Stomach (tissue), 8 donors: ENCODE measurements at regions not wholly inside any gene's neighbourhood (a gene's known extent, or its start where the extent isn't known, plus 50 kb on each side); places are given as distances from the start of the nearest gene placed in this dataset.

Source experiments
- DNase-seq, 2 donors: peaks; one replicate each; pipeline versions ENCODE4 v3.0.0 to v3.0.0-alpha.2; 2013 to 2019
- H3K27ac ChIP-seq, 5 donors: fragments of 200-600 bp in 4 of 5; sonication (generic) in 4 of 5; one replicate each; pipeline ENCODE4 v1.5.1; 2013 to 2019; ENCODE audit warnings: mild to moderate bottlenecking in 1 of 5, moderate library complexity in 1 of 5
- H3K27me3 ChIP-seq, 3 donors: fragments of 200-600 bp; sonication (generic); one replicate each; pipeline ENCODE4 v1.5.1; 2017 to 2019; ENCODE audit warnings: mixed run types in 1 of 3
- H3K36me3 ChIP-seq, 4 donors: fragments of 200-600 bp; sonication (generic); 1 replicate in 3 of 4; 2 replicates in 1 of 4; pipeline ENCODE4 v1.5.1; 2016 to 2019
- H3K4me1 ChIP-seq, 4 donors: fragments of 200-600 bp; sonication (generic); one replicate each; pipeline ENCODE4 v1.5.1; 2016 to 2019
- H3K4me3 ChIP-seq, 4 donors: fragments of 200-600 bp; sonication (generic) in 3 of 4; one replicate each; pipeline ENCODE4 v1.5.1; 2016 to 2019; ENCODE audit warnings: mild to moderate bottlenecking in 1 of 4
- H3K9me3 ChIP-seq, 4 donors: fragments of 200-600 bp; sonication (generic); one replicate each; pipeline ENCODE4 v1.5.1; 2016 to 2019
- EP300 ChIP-seq: sonication (generic); formaldehyde crosslinking; IDR thresholded peaks from one replicate; pipeline ENCODE4 v1.6.1; 2017; ENCODE audit warnings: antibody characterized with exemption
- POLR2A ChIP-seq, 4 donors: fragments of 450-650 bp; IDR thresholded peaks; one replicate each; pipeline ENCODE4 v1.6.1; 2016; ENCODE audit warnings: antibody characterized with exemption in 4 of 4, control low read depth in 2 of 4, mild to moderate bottlenecking in 1 of 4, moderate library complexity in 1 of 4
- POLR2AphosphoS5 ChIP-seq, 3 donors: sonication (generic); formaldehyde crosslinking; IDR thresholded peaks; one replicate each; pipeline ENCODE4 v1.6.1; 2016; ENCODE audit warnings: antibody characterized with exemption in 3 of 3
- WGBS, 5 donors: extraction: QIAGEN DNeasy Blood & Tissue Kit in 3 of 5; methylation state at CpG; one replicate each; pipeline versions ENCODE4 v1.1.5 to v1.1.7; 2013 to 2018; 5-methylcytosine and 5-hydroxymethylcytosine counted together
- intact Hi-C: fragments of 100-400 bp; cut with DNase I; formaldehyde crosslinking; loops from one replicate; pipeline ENCODE4 v1.15.1; 2023; ENCODE audit warnings: low total_unique reads
- TF ChIP-seq, protein P1 (sequence below), 7 experiments: fragments of 450-650 bp in 4 of 7; fragments of 200-600 bp in 3 of 7; sonication (generic) in 3 of 7; IDR thresholded peaks; one replicate each; pipeline ENCODE4 v1.5.1; 2016 to 2019; ENCODE audit warnings: antibody characterized with exemption in 7 of 7, control low read depth in 2 of 7, mild to moderate bottlenecking in 1 of 7
- donor health status: healthy with polysubstance abuse.
- donor health status: Bipolar disorder and iron deficiency.
- donor health status: healthy.

DNA sequence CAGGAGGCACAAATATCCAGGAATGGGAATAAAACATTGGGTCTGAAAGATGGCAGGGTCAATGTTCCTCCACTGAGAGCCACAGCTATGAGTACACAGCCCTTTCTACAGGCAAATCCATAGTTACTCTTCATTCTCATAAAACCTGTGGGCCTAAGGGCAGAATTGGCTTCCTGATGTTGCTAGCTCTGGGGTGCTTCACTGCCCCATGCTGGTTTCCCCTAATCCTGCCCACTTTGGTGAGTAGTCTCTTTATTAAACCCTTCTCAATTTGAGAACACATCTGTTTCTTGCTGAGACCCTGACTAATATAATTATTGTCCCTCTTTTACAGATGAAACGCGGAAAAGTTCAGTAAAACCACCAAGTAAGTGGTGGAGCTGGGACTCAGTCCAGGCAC, 66.3 kb upstream of the RAI14 start:
- Histone ChIP-seq H3K36me3 (no peaks in the 10 kb centered on the region), H3K4me1 (peaks cover 5 to 17% (median 10%) of the 10 kb centered on the region in 4 donors), H3K27ac (no peak overlapping the region), H3K27me3 (no peaks in the 10 kb centered on the region), H3K9me3 (no peaks in the 10 kb centered on the region), H3K4me3 (no peak overlapping the region)
- intact Hi-C loops: no loop called here
- 89 to 99% (median 95%) methylated on average over 2 of the region's 2 CpGs for WGBS, 5 donors
- no peak for DNase-seq
- TF ChIP-seq EP300 (no peak), POLR2A (IDR thresholded peaks at IDR 0.05) (no peak), POLR2AphosphoS5 (IDR thresholded peaks at IDR 0.05) (no peak)
- TF ChIP-seq, protein P1, sequence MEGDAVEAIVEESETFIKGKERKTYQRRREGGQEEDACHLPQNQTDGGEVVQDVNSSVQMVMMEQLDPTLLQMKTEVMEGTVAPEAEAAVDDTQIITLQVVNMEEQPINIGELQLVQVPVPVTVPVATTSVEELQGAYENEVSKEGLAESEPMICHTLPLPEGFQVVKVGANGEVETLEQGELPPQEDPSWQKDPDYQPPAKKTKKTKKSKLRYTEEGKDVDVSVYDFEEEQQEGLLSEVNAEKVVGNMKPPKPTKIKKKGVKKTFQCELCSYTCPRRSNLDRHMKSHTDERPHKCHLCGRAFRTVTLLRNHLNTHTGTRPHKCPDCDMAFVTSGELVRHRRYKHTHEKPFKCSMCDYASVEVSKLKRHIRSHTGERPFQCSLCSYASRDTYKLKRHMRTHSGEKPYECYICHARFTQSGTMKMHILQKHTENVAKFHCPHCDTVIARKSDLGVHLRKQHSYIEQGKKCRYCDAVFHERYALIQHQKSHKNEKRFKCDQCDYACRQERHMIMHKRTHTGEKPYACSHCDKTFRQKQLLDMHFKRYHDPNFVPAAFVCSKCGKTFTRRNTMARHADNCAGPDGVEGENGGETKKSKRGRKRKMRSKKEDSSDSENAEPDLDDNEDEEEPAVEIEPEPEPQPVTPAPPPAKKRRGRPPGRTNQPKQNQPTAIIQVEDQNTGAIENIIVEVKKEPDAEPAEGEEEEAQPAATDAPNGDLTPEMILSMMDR (IDR thresholded peaks at IDR 0.05): no peak

DNA sequence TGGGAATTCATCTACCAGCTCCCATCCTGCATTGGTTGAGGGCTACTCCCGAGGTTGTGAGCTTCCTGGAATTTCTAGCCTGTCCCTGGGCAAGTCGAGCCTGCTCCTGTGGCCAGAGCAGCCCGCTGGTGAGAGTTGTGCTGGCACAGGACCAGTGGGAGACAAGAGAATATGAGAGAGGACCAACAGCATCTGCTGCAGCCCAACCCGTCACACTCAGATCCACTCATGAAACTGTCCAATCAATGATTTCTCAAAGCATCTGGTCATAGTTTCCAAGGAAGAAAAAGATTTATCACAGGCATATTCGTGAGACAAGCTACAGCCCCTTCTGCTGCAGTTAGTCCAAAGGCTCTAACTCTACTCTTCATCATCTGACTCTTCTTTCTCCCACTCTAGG, 64.4 kb upstream of the RAI14 start:
- WGBS, 5 donors: 57 to 82% (median 79%) methylated on average over 5 of the region's 5 CpGs

DNA sequence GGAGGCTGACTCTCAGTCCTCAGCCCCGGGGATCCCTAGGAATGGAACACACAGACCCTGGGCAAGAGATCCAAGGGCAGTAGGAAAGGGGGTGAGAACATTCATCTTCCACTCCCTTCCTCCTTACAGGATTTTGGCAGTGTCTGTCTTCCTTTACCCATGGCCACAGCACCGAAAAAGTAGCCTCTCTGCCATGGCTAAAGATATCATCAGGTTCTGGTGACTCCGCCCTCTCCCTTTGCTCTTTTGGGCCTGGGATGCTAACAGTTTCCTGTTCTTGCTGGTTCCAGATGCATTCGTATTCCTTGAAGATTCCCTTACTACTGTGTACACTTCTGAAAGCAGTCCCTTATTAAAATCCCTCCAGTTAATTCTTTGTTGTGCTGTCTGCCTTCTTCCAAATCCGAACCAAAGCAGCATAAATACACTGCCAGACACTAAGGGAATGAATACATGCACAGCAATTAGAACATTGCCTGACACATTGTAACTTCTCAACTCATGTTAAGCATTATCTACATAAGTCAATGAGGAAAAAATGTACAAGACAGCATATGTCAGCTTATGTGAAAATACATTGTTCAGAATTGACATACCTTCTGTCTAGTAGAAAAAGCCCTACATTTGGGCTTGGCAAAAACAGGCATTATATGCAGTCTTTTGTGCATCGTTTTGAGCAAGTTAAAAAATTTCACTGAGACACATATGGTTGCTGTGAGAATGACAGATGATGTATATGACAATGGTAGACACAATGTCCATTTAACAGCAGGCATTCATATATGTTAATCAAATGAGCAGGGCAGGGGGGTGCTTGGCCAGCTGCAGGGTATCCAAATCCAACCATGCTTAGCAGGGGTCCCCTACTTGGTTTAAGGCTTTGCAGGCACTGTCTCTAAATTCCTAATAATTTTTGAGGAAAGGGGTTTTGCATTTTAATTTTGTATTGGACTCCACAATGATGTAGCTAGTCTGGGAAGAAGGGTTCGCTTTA, 58.8 kb upstream of the RAI14 start:
- Histone ChIP-seq H3K27ac (peak overlapping the region in 3 of 5 donors; percentile 5 to 50 (median 45)), H3K36me3 (no peaks in the 10 kb centered on the region), H3K27me3 (no peaks in the 10 kb centered on the region), H3K9me3 (no peaks in the 10 kb centered on the region), H3K4me3 (no peak overlapping the region), H3K4me1 (peaks cover 0 to 24% (median 13%) of the 10 kb centered on the region in 4 donors)
- no peak for DNase-seq
- 62 to 79% (median 69%) methylated on average over 7 of the region's 7 CpGs for WGBS, 5 donors
- TF ChIP-seq POLR2A (IDR thresholded peaks at IDR 0.05) (no peak), EP300 (no peak), POLR2AphosphoS5 (IDR thresholded peaks at IDR 0.05) (no peak)
- TF ChIP-seq, protein P1 (IDR thresholded peaks at IDR 0.05): no peak
- intact Hi-C loops: no loop called here

More for the DNA sequence above, 64.4 kb upstream of the RAI14 start:
- Histone ChIP-seq H3K36me3 (no peaks in the 10 kb centered on the region), H3K9me3 (no peaks in the 10 kb centered on the region), H3K4me1 (peaks cover 0 to 9% (median 0%) of the 10 kb centered on the region in 4 donors), H3K27ac (no peak overlapping the region), H3K4me3 (no peak overlapping the region), H3K27me3 (no peaks in the 10 kb centered on the region)
- DNase-seq: peak in 1 of 2 donors; percentile 32
- TF ChIP-seq EP300 (no peak), POLR2AphosphoS5 (IDR thresholded peaks at IDR 0.05) (no peak), POLR2A (IDR thresholded peaks at IDR 0.05) (no peak)
- TF ChIP-seq, protein P1 (IDR thresholded peaks at IDR 0.05): no peak
- intact Hi-C loops: no loop called here

DNA sequence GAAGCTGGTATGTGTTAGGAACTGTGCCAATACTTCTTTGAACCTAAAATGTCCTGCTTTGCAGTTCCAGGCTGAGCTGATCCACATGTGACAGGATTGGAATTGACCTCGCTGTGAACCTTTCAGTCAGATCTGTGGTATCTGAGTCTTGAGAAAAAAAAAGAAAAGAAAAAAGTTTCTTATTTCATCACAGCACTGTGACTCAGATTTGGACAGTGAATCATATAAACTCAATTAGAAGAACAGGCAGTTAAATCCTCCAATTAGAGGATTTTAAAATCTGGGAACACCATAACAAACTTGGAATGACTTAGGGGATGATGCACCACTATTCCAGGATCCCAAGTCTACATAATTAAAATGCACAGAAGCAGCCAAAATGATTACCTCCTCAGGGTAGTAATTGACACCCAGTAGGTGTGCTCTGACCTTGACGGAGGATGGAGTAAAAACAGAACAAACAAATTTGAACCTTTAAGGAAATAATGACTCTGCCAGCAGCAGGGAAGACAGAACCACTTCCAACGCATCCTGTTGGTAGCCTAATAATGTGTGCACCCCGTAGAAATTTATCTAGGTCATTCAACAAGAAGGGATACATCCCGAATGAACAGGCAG, 57.8 kb upstream of the RAI14 start:
- Histone ChIP-seq H3K9me3 (no peaks in the 10 kb centered on the region), H3K4me1 (peaks cover 0 to 24% (median 13%) of the 10 kb centered on the region in 4 donors), H3K27me3 (no peaks in the 10 kb centered on the region), H3K27ac (peak overlapping the region in 2 of 5 donors; percentile 18 to 50), H3K36me3 (no peaks in the 10 kb centered on the region), H3K4me3 (no peak overlapping the region)
- WGBS, 5 donors: 49 to 68% (median 54%) methylated on average over 5 of the region's 5 CpGs
- DNase-seq: peak in 1 of 2 donors; percentile 78
- intact Hi-C loops: no loop called here
- no peak for TF ChIP-seq POLR2A (IDR thresholded peaks at IDR 0.05)
- TF ChIP-seq POLR2AphosphoS5 (IDR thresholded peaks at IDR 0.05): peak in 2 of 3 donors; percentile 7 to 54
- no peak for TF ChIP-seq EP300
